HL-60 (cell line): ENCODE measurements at regions not wholly inside any gene's neighbourhood (a gene's known extent, or its start where the extent isn't known, plus 50 kb on each side); places are given as distances from the start of the nearest gene placed in this dataset.

Experiments used
- GABPA ChIP-seq: IDR thresholded peaks from 2 replicates; pipeline ENCODE4 v1.6.1; 2012; ENCODE audit warnings: low read depth
- POLR2AphosphoS5 ChIP-seq: IDR thresholded peaks from 2 replicates; pipeline ENCODE4 v1.6.1; 2012; ENCODE audit warnings: low read depth
- TF ChIP-seq, protein P1 (sequence below): IDR thresholded peaks from one replicate; pipeline ENCODE4 v1.5.1; 2011; ENCODE audit warnings: low read length, control low read depth, inconsistent platforms; ENCODE audit not compliant: insufficient read depth

DNA sequence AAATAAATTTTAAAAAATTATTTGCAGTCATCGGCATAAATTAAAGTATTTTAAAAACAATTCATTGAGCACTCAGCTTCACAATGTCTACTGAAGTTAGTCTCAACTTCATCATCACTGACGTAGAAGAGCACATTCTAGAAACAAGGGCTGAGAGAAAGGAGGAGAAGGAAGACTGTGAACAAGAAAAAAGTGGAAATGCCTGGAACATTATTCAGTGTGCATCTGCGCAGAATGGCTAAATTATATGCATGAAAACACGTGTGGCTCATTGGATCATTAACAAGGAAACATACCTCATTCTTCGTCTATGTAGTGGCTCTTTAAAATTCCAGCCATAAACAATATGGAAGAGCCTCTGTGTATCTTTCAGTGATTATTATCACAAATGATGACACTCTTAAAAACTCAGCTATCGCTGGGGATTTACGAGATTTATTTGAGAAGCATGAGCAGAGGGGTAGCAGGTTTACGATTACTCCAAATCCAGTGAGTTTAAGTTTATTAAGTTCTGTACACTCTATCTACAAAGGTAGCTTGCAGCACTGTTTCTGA lies 404.2 kb upstream of the CDIN1 start:
- TF ChIP-seq, protein P1, sequence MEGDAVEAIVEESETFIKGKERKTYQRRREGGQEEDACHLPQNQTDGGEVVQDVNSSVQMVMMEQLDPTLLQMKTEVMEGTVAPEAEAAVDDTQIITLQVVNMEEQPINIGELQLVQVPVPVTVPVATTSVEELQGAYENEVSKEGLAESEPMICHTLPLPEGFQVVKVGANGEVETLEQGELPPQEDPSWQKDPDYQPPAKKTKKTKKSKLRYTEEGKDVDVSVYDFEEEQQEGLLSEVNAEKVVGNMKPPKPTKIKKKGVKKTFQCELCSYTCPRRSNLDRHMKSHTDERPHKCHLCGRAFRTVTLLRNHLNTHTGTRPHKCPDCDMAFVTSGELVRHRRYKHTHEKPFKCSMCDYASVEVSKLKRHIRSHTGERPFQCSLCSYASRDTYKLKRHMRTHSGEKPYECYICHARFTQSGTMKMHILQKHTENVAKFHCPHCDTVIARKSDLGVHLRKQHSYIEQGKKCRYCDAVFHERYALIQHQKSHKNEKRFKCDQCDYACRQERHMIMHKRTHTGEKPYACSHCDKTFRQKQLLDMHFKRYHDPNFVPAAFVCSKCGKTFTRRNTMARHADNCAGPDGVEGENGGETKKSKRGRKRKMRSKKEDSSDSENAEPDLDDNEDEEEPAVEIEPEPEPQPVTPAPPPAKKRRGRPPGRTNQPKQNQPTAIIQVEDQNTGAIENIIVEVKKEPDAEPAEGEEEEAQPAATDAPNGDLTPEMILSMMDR, result no peak
- TF ChIP-seq GABPA, result no peak
- TF ChIP-seq POLR2AphosphoS5, result no peak
